ENCODE measurements at regions not wholly inside any gene's neighbourhood (a gene's known extent, or its start where the extent isn't known, plus 50 kb on each side); places are given as distances from the start of the nearest gene placed in this dataset.

DNA sequence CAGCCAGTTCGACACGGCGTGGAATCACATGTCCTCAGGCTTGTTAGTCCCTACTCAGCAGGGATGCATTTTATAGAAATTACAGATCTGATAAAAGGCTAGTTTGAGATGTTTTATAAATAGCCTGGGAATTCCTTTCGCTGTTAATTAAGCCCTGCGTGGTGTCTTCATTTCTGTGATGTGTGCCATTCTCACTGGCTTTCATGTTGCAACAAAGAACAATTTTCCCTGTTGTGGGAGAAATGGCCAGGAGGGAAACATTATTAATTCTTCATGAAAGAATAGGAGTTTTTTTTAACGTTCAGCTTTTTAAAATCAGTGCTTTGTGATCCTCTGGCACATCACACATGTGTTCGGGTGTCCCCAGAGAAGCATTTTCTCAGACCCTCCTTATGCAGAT, 427.3 kb upstream of the FRG1 start:
- TF ChIP-seq, protein P1, sequence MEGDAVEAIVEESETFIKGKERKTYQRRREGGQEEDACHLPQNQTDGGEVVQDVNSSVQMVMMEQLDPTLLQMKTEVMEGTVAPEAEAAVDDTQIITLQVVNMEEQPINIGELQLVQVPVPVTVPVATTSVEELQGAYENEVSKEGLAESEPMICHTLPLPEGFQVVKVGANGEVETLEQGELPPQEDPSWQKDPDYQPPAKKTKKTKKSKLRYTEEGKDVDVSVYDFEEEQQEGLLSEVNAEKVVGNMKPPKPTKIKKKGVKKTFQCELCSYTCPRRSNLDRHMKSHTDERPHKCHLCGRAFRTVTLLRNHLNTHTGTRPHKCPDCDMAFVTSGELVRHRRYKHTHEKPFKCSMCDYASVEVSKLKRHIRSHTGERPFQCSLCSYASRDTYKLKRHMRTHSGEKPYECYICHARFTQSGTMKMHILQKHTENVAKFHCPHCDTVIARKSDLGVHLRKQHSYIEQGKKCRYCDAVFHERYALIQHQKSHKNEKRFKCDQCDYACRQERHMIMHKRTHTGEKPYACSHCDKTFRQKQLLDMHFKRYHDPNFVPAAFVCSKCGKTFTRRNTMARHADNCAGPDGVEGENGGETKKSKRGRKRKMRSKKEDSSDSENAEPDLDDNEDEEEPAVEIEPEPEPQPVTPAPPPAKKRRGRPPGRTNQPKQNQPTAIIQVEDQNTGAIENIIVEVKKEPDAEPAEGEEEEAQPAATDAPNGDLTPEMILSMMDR (IDR thresholded peaks at IDR 0.05): no peak
- no peak for TF ChIP-seq POLR2A (IDR thresholded peaks at IDR 0.05)

Measured in thyroid gland (tissue), 4 donors.